HCT116 (cell line): ENCODE measurements at regions not wholly inside any gene's neighbourhood (a gene's known extent, or its start where the extent isn't known, plus 50 kb on each side); places are given as distances from the start of the nearest gene placed in this dataset.

Experiments used
- EZH2 ChIP-seq: fragments of 200-600 bp; sonication (generic); IDR thresholded peaks from 2 replicates; pipeline ENCODE4 v1.6.1; 2017; ENCODE audit warnings: antibody characterized with exemption, mixed run types
- JUND ChIP-seq: IDR thresholded peaks from 2 replicates; pipeline ENCODE4 v1.6.1; 2012
- POLR2A ChIP-seq: IDR thresholded peaks from 2 replicates; pipeline ENCODE4 v1.7.0; 2011; ENCODE audit warnings: borderline replicate concordance; ENCODE audit not compliant: insufficient read depth, insufficient read length; ENCODE audit errors: extremely low read depth
- TF ChIP-seq, protein P1 (sequence below), 3 experiments: fragments of 200-600 bp in 1 of 3; sonication (generic) in 1 of 3; IDR thresholded peaks in 2 of 3; conservative IDR thresholded peaks in 1 of 3; 2 replicates each; pipeline ENCODE4 v1.5.1; 2012 to 2017; ENCODE audit warnings: low read depth in 2 of 3, low read length in 2 of 3, antibody characterized with exemption in 1 of 3, borderline replicate concordance in 1 of 3, control low read depth in 1 of 3, mild to moderate bottlenecking in 1 of 3, mixed read lengths in 1 of 3, mixed run types in 1 of 3, moderate library complexity in 1 of 3; ENCODE audit not compliant: insufficient read depth in 1 of 3
- TF ChIP-seq, protein P2 (sequence below): IDR thresholded peaks from 2 replicates; pipeline ENCODE4 v1.6.1; 2012

DNA sequence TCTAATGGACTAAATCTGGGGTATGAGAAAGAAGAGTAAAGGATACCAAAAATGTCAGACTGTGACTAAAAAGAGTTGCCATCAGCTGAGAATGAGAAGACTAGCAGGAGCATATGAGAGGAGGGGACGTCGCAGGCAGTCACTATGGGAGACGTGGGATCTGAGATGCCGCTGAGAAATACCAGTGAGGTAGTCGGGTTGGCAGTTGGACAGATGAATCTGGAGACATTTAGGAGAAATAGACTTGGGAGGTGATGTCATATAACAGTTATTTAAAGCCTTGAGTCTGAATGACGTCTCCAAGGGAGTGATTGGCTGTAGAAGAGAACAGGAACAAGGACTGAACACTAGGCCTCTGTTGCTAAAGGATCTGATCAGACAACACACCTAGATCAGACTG, 51.5 kb upstream of the TRIM26 start:
- TF ChIP-seq JUND (no peak), EZH2 (no peak), POLR2A (no peak)
- TF ChIP-seq, protein P1, sequence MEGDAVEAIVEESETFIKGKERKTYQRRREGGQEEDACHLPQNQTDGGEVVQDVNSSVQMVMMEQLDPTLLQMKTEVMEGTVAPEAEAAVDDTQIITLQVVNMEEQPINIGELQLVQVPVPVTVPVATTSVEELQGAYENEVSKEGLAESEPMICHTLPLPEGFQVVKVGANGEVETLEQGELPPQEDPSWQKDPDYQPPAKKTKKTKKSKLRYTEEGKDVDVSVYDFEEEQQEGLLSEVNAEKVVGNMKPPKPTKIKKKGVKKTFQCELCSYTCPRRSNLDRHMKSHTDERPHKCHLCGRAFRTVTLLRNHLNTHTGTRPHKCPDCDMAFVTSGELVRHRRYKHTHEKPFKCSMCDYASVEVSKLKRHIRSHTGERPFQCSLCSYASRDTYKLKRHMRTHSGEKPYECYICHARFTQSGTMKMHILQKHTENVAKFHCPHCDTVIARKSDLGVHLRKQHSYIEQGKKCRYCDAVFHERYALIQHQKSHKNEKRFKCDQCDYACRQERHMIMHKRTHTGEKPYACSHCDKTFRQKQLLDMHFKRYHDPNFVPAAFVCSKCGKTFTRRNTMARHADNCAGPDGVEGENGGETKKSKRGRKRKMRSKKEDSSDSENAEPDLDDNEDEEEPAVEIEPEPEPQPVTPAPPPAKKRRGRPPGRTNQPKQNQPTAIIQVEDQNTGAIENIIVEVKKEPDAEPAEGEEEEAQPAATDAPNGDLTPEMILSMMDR (IDR thresholded peaks at IDR 0.05 in 2 of 3, conservative IDR thresholded peaks at IDR 0.05 in 1 of 3; ENCODE audit: borderline replicate concordance in 1 of 3, insufficient read depth in 1 of 3, low read depth in 2 of 3, low read length in 2 of 3): no peak
- TF ChIP-seq, protein P2, sequence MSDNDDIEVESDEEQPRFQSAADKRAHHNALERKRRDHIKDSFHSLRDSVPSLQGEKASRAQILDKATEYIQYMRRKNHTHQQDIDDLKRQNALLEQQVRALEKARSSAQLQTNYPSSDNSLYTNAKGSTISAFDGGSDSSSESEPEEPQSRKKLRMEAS: no peak
